GM18909 (cell line): ENCODE measurements at regions not wholly inside any gene's neighbourhood (a gene's known extent, or its start where the extent isn't known, plus 50 kb on each side); places are given as distances from the start of the nearest gene placed in this dataset.

Experiments
- ATAC-seq: cut with Tn5 transposase; IDR thresholded peaks from one replicate; pipeline ENCODE4 v1.9.1; 2021; ENCODE audit warnings: mild to moderate bottlenecking; ENCODE audit not compliant: unreplicated experiment, poor library complexity

DNA sequence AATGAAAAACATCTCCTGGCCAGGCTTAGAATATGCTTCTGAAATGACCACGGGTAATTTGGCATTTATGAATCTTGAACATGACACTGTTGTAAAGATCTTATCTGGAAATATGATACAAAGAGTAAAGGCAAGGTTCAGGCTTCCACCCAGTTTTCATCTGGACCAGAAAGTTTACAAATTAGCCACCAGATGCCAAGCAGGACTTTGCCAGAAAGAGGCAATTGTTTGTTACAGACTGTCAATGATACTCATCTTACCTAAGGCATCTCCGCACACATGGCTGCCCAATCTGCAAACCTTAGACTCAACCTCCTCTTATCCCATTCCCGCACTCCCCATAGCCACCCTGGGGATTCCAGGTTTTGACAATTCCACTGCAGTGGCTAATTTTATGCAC, 795.3 kb downstream of the TYW1 start:
- ATAC-seq = no peak

DNA sequence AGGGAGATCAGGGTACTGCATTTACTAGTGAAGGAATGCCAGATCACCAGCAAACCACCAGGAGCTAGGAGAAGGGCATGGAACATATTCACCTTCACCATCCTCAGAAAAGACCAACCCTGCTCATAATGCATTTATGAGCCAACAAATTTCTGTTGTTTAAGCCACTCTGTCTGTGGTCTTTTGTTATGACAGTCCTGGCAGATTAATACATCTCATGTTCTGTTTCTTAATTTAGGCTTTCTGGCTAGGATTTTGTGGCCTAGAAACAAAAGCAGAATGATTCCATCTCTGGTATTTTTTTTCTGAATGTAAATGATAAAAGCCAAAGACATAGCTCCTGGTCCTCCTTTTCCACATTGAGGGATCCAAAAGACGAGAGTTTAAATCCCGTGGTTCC, 797.9 kb downstream of the TYW1 start:
- ATAC-seq = no peak

DNA sequence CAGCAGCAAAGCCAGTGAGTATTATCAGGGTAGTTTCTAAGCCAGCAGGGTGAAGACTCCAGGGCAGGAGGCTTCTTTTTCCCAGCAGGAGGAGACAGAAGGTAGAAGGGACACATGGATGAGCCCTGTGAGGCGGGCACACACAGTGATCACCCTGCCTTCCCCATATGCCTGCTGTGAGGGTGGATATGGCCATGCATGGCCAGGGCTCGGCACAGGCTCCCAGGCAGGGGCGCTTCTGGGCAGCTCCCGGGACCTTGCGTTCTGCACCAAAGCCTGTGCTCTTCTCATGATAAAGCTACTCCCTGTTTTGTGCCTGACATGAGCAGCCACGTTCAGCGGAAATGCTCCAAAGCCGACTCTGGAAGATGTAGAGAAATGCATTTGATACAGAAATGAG, 807.2 kb downstream of the TYW1 start:
- no peak for ATAC-seq

DNA sequence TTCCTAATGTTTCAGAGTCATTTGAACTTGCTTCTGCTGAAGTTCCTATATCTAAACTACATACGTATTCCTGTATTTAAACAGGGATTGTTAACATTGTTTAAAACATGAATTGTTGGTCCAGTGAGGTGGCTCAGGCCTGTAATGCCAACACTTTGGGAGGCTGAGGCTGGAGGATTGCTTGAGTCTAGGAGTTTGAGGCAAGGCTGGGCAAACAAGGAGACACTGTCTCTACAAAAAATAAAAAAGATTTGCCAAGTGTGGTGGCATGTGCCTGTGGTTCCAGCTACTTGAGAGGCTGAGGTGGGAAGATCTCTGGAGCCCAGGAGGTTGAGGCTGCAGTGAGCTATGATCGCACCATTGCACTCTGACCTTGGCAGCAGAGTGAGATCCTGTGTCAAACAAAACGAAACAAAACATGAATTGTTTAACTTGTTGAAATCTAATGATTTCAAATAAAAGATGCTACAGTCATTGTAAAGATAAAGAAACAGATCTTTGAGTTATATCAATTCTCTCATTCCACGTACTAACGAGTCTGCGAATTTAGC, 809.4 kb downstream of the TYW1 start:
- no peak for ATAC-seq

DNA sequence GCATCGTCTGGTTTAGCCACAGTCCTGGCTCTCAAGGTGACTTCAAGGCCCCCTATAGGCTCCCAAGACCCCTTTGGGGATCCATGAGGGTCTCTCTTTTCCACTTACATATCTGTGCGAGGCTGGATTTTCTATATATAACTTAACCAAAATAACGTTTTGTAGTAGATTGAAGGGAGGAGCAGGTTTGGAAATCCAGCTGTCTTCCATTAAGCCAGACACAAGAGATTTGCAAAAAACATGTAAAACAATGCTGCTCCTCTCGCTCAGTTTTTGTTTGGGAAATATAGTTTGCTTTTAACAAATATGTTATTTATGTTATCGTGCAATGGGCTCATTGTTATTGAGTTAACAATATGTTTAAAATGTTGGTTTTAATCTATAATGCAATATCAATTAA, 811.2 kb downstream of the TYW1 start:
- no peak for ATAC-seq

DNA sequence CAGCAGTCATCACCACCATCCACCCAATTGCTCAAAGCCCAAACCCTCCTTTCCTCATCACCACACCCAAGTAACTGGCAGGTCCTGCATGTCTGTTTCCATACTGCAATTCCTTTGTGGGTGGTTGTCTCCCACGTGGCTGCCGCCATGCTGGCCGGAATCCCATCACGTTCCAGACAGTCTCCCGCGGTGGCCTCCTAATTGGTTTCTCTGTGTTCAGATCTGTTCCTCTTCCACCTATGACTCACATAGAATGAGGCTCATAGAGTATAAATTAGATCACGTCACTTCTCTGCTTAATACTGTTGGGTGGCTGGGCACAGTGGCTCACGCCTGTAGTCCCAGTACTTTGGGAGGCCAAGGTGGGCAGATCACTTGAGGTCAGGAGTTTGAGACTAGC, 813.0 kb downstream of the TYW1 start:
- no peak for ATAC-seq

DNA sequence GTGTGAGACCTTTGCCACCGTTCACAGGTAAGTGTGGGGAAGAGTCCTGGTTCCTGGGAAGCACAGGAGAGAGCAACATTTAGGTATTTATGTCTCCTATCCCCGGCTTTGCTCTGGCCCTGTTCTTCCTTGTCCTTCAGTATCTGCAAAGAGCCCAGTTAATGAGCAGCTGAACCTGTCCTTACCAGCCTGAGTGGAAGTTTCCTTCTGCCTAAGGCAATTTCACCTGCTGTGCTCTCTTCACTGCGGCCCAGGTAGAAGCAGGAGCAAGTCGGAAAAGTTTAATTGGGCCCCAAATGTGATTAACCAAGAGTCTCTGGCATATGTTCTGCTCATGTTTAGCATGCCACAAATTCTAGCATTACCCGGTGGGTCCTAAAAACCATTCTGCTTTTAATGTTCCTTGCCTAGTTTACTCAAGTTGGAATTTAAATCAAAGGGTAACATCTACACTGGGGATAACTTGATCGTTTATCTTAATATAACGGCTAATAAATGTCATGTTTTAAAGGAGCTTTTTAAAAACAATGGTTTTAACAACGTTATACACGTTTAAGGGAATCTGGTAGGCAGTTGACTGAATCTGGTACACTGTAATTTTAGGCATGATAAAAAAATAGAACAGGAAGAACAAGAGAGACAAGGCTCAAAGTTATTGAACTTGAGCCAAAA, 817.1 kb downstream of the TYW1 start:
- ATAC-seq = no peak

DNA sequence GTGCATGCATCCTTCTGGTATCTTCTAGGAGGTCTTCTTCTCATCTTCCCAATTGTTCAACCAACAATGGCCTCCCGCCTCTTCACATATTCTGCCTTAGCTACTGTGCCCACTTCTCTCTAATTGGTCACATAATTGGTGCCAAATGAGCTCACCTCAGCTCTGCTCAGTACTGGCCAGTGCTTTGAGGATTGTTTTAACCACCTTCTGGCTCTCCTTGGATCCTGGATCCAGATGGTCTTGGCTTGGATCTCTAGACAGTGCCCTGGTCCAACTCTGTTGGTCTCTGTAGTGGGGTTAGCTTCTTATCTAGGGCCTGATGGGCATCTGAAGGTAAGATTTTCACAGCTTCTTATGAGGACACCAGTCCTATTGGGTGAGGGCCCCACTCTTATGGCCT, 820.8 kb downstream of the TYW1 start:
- ATAC-seq = no peak

DNA sequence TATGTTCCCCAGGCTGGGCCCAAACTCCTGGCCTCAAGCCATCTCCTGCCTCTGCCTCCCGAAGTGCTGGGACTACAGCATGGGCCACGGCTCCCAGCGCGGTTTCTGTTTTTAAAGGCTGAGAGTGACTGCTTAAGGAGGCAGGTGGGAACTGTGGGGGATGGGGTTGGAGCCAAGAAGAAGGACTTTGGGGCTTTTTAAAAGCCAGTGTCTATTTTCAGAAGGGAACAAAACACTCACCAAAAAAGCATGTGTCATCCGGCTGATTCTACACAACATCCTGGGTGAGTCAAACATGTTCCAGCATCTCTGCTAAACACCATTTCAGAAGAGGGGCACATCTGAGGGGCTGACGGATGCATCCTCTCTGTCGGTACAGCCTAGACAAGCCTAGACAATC, 824.5 kb downstream of the TYW1 start:
- ATAC-seq = no peak

DNA sequence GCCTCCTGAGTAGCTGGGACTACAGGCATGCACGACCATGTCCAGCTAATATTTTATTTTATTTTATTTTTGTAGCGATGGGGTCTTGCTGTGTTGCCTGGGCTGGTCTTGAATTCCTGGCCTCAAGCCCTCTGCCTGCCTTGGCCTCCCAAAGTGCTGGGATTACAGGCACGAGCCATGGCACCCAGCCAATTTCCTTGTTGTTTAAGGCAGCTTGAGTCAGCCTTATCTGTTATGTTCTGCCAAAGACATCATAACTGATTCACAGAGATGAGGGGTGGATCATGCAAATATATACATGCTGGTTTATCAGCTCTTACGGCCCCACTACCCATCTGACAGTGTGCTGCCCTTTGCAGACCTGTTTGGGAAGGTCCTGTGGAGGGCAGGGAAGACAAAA, 826.7 kb downstream of the TYW1 start:
- no peak for ATAC-seq

DNA sequence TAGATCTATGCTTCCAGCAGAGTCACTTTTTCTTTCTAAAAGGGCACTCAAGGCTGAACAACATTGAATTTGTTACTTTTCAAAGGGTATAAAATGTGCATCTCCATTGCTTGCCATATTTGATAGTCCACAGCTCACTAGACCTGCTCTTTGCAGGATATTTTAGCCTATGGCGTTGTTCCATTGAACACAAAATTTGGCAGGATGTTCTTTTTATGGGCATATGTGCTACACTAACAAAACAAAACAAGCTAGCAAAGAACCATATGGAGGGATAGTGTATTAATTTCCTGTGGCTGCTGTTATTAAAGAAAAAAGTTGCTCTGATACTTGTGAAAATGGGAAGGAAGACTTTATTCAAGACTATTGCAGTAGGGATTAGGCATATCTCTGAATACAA, 828.7 kb downstream of the TYW1 start:
- no peak for ATAC-seq

DNA sequence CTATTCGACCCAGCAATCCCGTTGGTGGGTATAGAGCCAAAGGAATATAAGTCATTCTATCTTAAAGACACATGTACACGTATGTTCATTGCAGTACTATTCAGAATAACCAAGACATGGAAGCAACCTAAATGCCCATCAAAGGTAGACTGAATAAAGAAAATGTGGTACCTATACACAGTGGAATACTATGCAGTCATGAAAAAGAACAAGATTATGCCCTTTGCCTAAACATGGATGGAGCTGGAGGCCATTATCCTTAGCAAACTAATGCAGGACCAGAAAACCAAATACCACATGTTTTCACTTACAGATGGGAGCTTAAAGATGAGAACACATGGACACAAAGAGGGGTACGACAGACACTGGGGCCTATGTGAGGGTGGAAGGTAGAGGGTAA, 845.3 kb downstream of the TYW1 start:
- ATAC-seq = no peak

DNA sequence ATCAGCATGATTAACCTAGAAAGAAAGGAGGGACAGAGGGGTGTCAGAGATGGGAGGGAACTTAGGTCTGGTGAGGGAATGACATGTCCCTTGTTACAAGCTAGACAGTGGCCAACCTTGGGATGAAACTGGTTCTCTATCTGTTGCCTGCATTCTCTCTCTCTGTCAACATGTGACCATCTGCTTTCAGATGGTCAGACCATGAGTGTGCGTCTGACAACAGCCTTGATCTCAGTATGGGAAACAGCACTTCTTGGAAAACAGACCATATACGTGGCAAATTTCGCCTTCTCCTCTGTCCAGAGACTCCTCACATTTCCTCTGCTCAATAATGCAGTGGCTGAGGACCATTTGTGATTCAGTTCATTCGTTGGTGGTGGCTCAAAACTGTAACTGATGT, 845.9 kb downstream of the TYW1 start:
- ATAC-seq = no peak

DNA sequence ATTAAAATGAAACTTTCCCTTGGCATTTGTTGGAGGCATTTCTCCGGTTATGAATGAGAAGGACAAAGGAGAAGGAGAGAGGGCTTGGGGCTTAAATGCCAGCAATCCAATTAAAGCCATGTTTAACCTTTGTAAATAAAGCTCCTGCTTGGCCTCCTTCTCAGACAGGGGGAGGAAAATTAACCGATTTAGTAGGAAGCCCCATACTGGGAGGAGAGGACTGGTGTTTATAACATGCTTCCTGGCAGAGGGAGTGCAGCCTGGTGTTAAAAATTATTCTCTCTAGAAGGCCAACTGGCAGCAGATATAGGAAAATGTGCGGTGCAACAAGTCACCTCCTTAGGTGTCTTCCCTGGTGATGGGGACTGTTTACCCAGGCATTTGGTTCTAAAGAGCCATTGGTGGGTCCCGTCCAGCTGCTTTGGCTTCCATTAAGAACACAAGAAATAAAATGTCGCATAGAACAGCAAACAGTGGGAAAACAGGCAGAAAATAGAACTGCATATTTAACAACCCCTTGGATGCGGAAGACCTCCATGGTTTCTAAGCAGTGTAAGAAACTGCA, 846.5 kb downstream of the TYW1 start:
- ATAC-seq = no peak

DNA sequence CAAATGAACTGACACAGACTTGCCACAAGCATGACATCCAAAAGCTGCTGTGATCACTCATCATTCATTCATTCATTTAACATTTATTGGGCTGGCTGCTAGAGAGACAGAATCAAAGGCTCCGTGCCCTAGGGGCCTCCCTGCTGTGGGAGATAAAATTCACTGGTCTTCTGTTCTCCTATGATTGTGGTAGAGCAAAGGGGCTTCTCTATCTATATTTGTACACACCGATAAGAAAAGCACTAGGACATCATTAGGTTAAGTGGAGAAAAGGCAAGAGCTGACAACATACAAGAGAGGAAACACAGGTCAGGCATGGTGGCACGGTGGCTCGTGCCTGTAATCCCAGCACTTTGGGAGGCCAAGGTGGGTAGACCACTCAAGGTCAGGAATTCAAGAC, 847.0 kb downstream of the TYW1 start:
- ATAC-seq = no peak

DNA sequence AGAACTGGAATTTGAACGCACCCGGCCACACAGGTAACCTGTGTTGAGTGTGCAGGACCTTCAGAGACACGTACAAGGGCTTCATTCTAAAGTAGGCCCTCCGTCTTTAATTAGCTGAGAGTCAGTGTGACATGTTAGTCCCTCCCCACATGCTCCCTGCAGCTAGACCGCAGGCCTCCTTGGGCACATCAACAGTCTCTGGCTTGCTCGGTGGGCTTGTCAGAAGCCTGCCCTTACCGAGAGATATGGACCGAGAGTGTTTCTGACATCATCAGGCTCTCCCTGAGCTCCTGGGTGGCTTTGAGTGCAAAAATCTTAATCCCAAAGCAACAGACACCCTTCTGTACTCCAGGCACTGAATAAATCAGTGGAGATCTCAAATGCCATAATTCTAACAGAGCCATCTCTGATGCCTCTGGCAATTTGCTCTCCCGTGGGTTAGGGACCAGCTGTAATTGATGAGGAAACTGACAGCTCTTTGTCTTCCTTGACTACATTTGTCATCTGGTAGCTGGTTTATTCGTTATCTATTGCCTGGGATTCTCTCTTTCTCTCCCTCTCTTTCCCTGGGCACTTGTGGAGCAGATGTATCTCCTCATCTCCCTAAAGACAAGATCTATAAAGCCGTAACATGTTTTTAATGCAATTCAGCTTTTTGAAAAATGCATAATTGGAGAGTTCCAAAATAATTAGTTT, 850.6 kb downstream of the TYW1 start:
- no peak for ATAC-seq

DNA sequence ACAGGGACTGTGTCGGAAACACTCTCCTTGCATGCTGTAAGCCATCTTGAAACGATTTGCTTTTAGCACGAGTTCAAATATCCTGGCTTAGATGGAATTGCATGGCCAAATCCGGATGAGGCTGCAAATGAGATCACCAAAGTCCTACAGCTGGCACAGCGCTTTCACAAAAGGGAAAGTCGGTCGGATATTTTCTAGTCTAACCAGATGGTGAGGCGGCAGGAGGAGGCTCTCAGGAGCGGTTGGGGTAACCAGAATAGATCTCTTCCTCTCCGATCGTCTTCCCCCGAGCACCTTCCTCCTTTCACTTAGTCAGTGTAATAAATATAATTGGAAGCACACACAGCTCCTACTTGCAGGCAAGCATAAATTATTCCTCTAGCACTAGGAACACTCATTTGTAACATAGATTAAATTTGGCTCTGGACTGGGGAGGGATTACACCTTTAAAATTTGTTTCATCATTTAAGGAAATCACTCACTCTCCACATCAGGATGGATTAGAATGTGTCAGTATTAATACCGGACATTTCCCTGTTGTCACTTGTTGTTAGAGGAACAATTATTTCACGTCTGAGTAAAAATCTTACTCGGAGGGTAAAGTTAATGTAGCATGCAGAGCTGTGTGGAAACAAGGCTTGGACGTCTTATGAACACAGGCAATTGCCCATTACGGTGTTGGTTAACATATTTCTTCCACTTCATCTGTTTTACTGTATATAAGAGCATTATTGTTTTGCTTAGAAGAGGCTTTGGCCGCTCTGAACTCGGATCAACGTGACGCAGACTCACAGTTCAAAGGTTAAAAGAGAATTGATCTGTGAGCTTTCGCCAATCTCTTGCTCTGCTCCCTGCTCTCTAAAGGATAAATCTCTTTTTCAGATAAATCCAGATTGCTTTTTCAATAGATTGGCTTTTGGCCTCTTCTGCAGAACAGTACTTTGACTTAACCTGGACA, 857.9 kb downstream of the TYW1 start:
- ATAC-seq = no peak

DNA sequence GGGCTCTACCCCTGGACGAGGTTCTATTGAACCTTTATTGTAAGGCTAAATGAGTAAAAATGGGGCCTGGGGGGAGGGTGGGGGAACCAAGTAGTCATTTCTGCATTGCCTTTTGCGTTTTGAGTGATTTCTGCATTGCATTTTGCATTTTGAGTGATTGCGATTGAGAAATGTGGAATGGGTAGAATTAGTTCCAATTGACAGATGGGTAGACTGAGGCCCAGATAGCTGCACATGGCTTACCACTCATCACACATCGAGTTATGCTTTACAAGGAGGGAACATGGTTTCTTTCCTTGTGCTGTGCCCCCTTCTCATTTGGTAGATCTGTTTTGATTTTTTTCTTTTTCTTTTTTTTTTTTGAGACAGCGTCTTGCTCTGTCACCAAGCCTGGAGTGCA, 858.7 kb downstream of the TYW1 start:
- ATAC-seq = no peak

DNA sequence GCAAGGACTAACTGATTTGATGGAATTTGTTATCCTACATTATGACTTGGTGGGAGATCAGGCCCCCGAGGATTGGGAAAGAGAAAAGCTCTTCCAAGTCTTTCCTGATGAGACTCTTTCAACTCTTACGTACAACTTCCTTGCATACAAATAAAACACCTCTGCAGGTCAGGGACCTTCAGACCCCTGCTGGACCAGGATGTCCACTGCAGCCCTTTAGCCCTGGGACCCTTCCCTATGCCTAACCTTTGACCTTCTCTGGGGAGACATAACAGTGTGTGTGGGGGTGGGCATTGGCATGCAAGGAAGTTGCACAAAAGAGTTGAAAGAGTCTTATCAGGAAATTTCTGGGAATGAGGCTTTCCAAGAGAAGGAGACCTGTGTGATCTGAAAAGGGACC, 859.4 kb downstream of the TYW1 start:
- ATAC-seq = no peak

DNA sequence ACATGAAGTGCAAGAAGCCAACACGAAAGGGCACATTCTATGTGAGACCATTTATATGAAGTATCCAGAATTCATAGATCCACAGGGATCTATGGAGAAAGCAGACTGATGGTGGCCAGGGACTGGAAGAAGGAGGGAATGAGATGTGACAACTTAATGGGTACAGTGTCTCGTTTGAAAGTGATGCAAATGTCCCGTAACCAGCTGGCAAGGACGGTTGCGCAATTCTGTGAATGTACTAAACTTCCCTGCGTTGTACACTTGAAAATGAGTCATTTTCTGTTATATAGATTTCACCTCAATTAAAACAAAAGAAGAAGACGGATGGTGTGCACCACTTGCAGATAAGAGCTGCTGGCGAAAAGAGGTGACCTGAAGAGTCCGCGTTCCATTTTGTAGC, 861.1 kb downstream of the TYW1 start:
- ATAC-seq = no peak

DNA sequence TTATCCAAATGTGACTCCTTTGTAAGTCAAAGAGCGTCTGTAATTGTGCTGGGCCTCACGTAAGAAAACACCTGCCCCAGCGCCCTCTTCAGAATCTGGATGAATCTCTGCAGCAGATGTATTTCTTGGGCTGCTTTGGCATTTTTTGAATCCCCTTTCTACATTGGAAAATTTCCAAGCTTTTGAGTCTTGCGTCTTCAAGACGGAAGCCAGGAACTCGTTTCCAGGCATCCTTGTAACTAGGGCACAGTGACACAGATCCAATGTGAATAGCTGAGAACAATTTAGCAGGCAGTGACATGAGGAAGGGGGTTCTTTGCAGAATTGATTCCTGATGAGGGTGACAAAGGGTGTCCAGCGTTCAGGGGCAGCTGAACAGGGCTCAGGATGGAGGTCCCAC, 862.3 kb downstream of the TYW1 start:
- no peak for ATAC-seq
